Natural killer cell (primary cell): ENCODE measurements at regions not wholly inside any gene's neighbourhood (a gene's known extent, or its start where the extent isn't known, plus 50 kb on each side); places are given as distances from the start of the nearest gene placed in this dataset.
"Not testable (repeated sequence)": the region's sequence is repeated elsewhere in the genome, so short reads cannot be mapped to it uniquely, and the experiment has no call there.

Experiments
- ATAC-seq, 3 donors: fragments of 150-1000 bp in 2 of 3; fragments of 200-7000 bp in 1 of 3; cut with Tn5 transposase; 1 replicate in 1 of 3; 2 replicates in 2 of 3; pipeline ENCODE4 v1.10.0; 2021; ENCODE audit warnings: mild to moderate bottlenecking in 2 of 3, moderate library complexity in 2 of 3
- DNase-seq, 2 donors: peaks; one replicate each; pipeline versions ENCODE4 v3.0.0 to v3.0.0-alpha.2; 2013 to 2021; ENCODE audit warnings: mixed read lengths in 1 of 2
- H3K27ac ChIP-seq: one replicate; pipeline ENCODE4 v1.5.1; 2013; ENCODE audit warnings: mild to moderate bottlenecking, low read length
- H3K27me3 ChIP-seq: one replicate; pipeline ENCODE4 v1.6.1; 2013; ENCODE audit warnings: low read length; ENCODE audit not compliant: control insufficient read depth, insufficient read depth
- H3K36me3 ChIP-seq: one replicate; pipeline ENCODE4 v1.6.1; 2013; ENCODE audit warnings: low read length; ENCODE audit not compliant: control insufficient read depth, insufficient read depth
- H3K4me1 ChIP-seq: one replicate; pipeline ENCODE4 v1.6.1; 2013; ENCODE audit warnings: low read length; ENCODE audit not compliant: control insufficient read depth, insufficient read depth
- H3K4me3 ChIP-seq: one replicate; pipeline ENCODE4 v1.5.1; 2013; ENCODE audit warnings: low read length
- H3K9me3 ChIP-seq: one replicate; pipeline ENCODE4 v1.6.1; 2013; ENCODE audit warnings: low read length; ENCODE audit not compliant: control insufficient read depth, insufficient read depth
- H3K27ac Mint-ChIP-seq, 2 donors: one replicate each; pipeline ENCODE4 v1.8.0; 2022; ENCODE audit warnings: mild to moderate bottlenecking in 2 of 2, mixed read lengths in 2 of 2, moderate library complexity in 1 of 2
- H3K27me3 Mint-ChIP-seq, 2 donors: one replicate each; pipeline ENCODE4 v1.8.0; 2022; ENCODE audit warnings: low read depth in 2 of 2, mixed read lengths in 2 of 2
- H3K36me3 Mint-ChIP-seq: one replicate; pipeline ENCODE4 v1.8.0; 2022; ENCODE audit warnings: mixed read lengths
- H3K4me1 Mint-ChIP-seq, 2 donors: one replicate each; pipeline ENCODE4 v1.8.0; 2022; ENCODE audit warnings: mixed read lengths in 2 of 2
- H3K4me3 Mint-ChIP-seq: one replicate; pipeline ENCODE4 v1.8.0; 2022; ENCODE audit warnings: mild to moderate bottlenecking, moderate library complexity, mixed read lengths
- H3K9me3 Mint-ChIP-seq, 2 donors: one replicate each; pipeline ENCODE4 v1.8.0; 2022; ENCODE audit warnings: mixed read lengths in 2 of 2
- CTCF ChIP-seq: fragments of 200-600 bp; IDR thresholded peaks from one replicate; pipeline ENCODE4 v1.8.0; 2022; ENCODE audit warnings: antibody characterized with exemption
- WGBS: methylation state at CpG from one replicate; pipeline ENCODE4 v1.1.7; 2013; ENCODE audit warnings: missing lambda C conversion rate; ENCODE audit not compliant: insufficient coverage; 5-methylcytosine and 5-hydroxymethylcytosine counted together
- intact Hi-C: fragments of 100-400 bp; cut with micrococcal nuclease; formaldehyde crosslinking; loops from one replicate; pipeline ENCODE4 v1.14.2; 2022

GRCh38 chr11:126146454-126147192 is 64.8 kb downstream of the RPUSD4 start:
- no peak for ATAC-seq

GRCh38 chr11:126145954-126146353 is 65.5 kb downstream of the RPUSD4 start:
- Mint-ChIP-seq H3K27ac (no peak overlapping the region), H3K9me3 (no peaks in the 10 kb centered on the region), H3K4me3 (no peak overlapping the region), H3K4me1 (no peaks in the 10 kb centered on the region), H3K36me3 (no peaks in the 10 kb centered on the region), H3K27me3 (peaks cover 8 to 10% of the 10 kb centered on the region in 2 donors)
- Histone ChIP-seq H3K4me1 (no peaks in the 10 kb centered on the region), H3K4me3 (no peak overlapping the region), H3K27me3 (no peaks in the 10 kb centered on the region), H3K9me3 (no peaks in the 10 kb centered on the region), H3K36me3 (no peaks in the 10 kb centered on the region), H3K27ac (no peak overlapping the region)
- 91% methylated on average over 9 of the region's 9 CpGs for WGBS
- no peak for DNase-seq
- ATAC-seq, result no peak
- intact Hi-C loops, result no loop called here
- TF ChIP-seq CTCF, result no peak

More at GRCh38 chr11:126146454-126147192, 64.8 kb downstream of the RPUSD4 start:
- Histone ChIP-seq H3K27ac (no peak overlapping the region), H3K4me1 (no peaks in the 10 kb centered on the region), H3K4me3 (no peak overlapping the region), H3K9me3 (no peaks in the 10 kb centered on the region), H3K27me3 (no peaks in the 10 kb centered on the region), H3K36me3 (no peaks in the 10 kb centered on the region)
- no peaks in the 10 kb centered on the region for H3K36me3 Mint-ChIP-seq
- no peaks in the 10 kb centered on the region for H3K4me1 Mint-ChIP-seq
- WGBS, result 68% methylated on average over 22 of the region's 23 CpGs
- no peak overlapping the region for H3K27ac Mint-ChIP-seq
- no peak overlapping the region for H3K4me3 Mint-ChIP-seq
- no peak for TF ChIP-seq CTCF
- no peaks in the 10 kb centered on the region for H3K9me3 Mint-ChIP-seq
- intact Hi-C loops, result no loop called here
- no peak for DNase-seq
- peaks cover 1 to 7% of the 10 kb centered on the region in 2 donors for H3K27me3 Mint-ChIP-seq

GRCh38 chr11:126143491-126143890 is 68.0 kb downstream of the RPUSD4 start:
- H3K4me1 ChIP-seq, H3K27ac Mint-ChIP-seq, H3K4me3 Mint-ChIP-seq, DNase-seq, H3K9me3 ChIP-seq, H3K36me3 ChIP-seq, H3K4me1 Mint-ChIP-seq, H3K27ac ChIP-seq, H3K27me3 ChIP-seq, intact Hi-C loops, H3K4me3 ChIP-seq, H3K36me3 Mint-ChIP-seq, H3K9me3 Mint-ChIP-seq, ATAC-seq: not testable (repeated sequence)
- H3K27me3 Mint-ChIP-seq, result peaks cover 10% of the 10 kb centered on the region in 2 donors
- WGBS, result 100% methylated on average over 1 of the region's 2 CpGs

- peaks cover 8 to 18% of the 10 kb centered on the region in 2 donors for H3K27me3 Mint-ChIP-seq
- DNase-seq (no peak), ATAC-seq (no peak)
- WGBS, result 26% methylated on average over 7 of the region's 7 CpGs
- H3K9me3 ChIP-seq, result no peaks in the 10 kb centered on the region
- H3K4me3 Mint-ChIP-seq, result no peak overlapping the region
- no peak for TF ChIP-seq CTCF
- no peak overlapping the region for H3K27ac ChIP-seq
- H3K27ac Mint-ChIP-seq, result no peak overlapping the region
- H3K9me3 Mint-ChIP-seq, result no peaks in the 10 kb centered on the region
- intact Hi-C loops, result no loop called here
- no peaks in the 10 kb centered on the region for H3K36me3 ChIP-seq
- H3K4me1 Mint-ChIP-seq, result no peaks in the 10 kb centered on the region
- H3K27me3 ChIP-seq, result peaks cover 2% of the 10 kb centered on the region
- no peaks in the 10 kb centered on the region for H3K36me3 Mint-ChIP-seq
- H3K4me1 ChIP-seq, result no peaks in the 10 kb centered on the region
- H3K4me3 ChIP-seq, result no peak overlapping the region
These were observed 70.5 kb downstream of the RPUSD4 start for GRCh38 chr11:126140926-126141280.
